Adrenal gland (tissue), 5 donors: ENCODE measurements at regions not wholly inside any gene's neighbourhood (a gene's known extent, or its start where the extent isn't known, plus 50 kb on each side); places are given as distances from the start of the nearest gene placed in this dataset.
"Not testable (repeated sequence)": the region's sequence is repeated elsewhere in the genome, so short reads cannot be mapped to it uniquely, and the experiment has no call there.

Source experiments
- CTCF ChIP-seq, 6 experiments: fragments of 450-650 bp in 4 of 6; fragments of 200-600 bp in 2 of 6; sonication (generic) in 1 of 6; IDR thresholded peaks; 1 replicate in 5 of 6; 2 replicates in 1 of 6; pipeline versions ENCODE4 v1.5.1 to v1.8.0; 2016 to 2021; ENCODE audit warnings: antibody characterized with exemption in 6 of 6, mild to moderate bottlenecking in 2 of 6, moderate library complexity in 1 of 6
- POLR2A ChIP-seq, 2 donors: fragments of 450-650 bp; IDR thresholded peaks; one replicate each; pipeline ENCODE4 v1.6.1; 2017; ENCODE audit warnings: antibody characterized with exemption in 2 of 2, mild to moderate bottlenecking in 2 of 2, moderate library complexity in 1 of 2
- donor health status: DM: no; HTN: no; CAD: no.

- not testable (repeated sequence) for TF ChIP-seq CTCF, POLR2A (IDR thresholded peaks at IDR 0.05)
These were observed 162.5 kb downstream of the NPIPA8 start for GRCh38 chr16:18173945-18174497.
